ENCODE measurements at regions not wholly inside any gene's neighbourhood (a gene's known extent, or its start where the extent isn't known, plus 50 kb on each side); places are given as distances from the start of the nearest gene placed in this dataset.

- H3K79me2 ChIP-seq (ENCODE audit: low read length): no peaks in the 10 kb centered on the region
- no peaks in the 10 kb centered on the region for H3K4me1 ChIP-seq (ENCODE audit: low read length)
- no peak for TF ChIP-seq EZH2phosphoT487 (IDR thresholded peaks at IDR 0.05; ENCODE audit: low read depth)
- TF ChIP-seq, protein P1, sequence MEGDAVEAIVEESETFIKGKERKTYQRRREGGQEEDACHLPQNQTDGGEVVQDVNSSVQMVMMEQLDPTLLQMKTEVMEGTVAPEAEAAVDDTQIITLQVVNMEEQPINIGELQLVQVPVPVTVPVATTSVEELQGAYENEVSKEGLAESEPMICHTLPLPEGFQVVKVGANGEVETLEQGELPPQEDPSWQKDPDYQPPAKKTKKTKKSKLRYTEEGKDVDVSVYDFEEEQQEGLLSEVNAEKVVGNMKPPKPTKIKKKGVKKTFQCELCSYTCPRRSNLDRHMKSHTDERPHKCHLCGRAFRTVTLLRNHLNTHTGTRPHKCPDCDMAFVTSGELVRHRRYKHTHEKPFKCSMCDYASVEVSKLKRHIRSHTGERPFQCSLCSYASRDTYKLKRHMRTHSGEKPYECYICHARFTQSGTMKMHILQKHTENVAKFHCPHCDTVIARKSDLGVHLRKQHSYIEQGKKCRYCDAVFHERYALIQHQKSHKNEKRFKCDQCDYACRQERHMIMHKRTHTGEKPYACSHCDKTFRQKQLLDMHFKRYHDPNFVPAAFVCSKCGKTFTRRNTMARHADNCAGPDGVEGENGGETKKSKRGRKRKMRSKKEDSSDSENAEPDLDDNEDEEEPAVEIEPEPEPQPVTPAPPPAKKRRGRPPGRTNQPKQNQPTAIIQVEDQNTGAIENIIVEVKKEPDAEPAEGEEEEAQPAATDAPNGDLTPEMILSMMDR (IDR thresholded peaks at IDR 0.05; ENCODE audit: low read depth, low read length): no peak
- H3K27ac ChIP-seq (ENCODE audit: low read length): no peak overlapping the region
- no peak overlapping the region for H2AFZ ChIP-seq (ENCODE audit: low read depth, low read length)
- H3K9me3 ChIP-seq (ENCODE audit: insufficient read depth, low read length): peaks cover 12% of the 10 kb centered on the region
- no peak overlapping the region for H3K4me2 ChIP-seq (ENCODE audit: low read length)
- H3K27me3 ChIP-seq (ENCODE audit: low read depth, low read length): peaks cover 31% of the 10 kb centered on the region; the same call in 1 of the 2 replicates
- H3K36me3 ChIP-seq (replicated peaks; ENCODE audit: low read depth, low read length): no peaks in the 10 kb centered on the region
- H3K4me3 ChIP-seq (ENCODE audit: low read length): no peak overlapping the region
- H3K9ac ChIP-seq (ENCODE audit: low read length): no peak overlapping the region
- no peaks in the 10 kb centered on the region for H4K20me1 ChIP-seq (ENCODE audit: insufficient read depth, low read length)
Measured at GRCh38 chr13:26878438-26878837, 117.9 kb upstream of the GPR12 start.

- no peak for TF ChIP-seq EZH2phosphoT487 (IDR thresholded peaks at IDR 0.05; ENCODE audit: low read depth)
- TF ChIP-seq, protein P1 (IDR thresholded peaks at IDR 0.05; ENCODE audit: low read depth, low read length): no peak
- Histone ChIP-seq H3K27ac (ENCODE audit: low read length) (no peak overlapping the region), H4K20me1 (ENCODE audit: insufficient read depth, low read length) (no peaks in the 10 kb centered on the region), H3K79me2 (ENCODE audit: low read length) (no peaks in the 10 kb centered on the region), H3K36me3 (replicated peaks; ENCODE audit: low read depth, low read length) (no peaks in the 10 kb centered on the region), H3K4me1 (ENCODE audit: low read length) (no peaks in the 10 kb centered on the region), H3K9me3 (ENCODE audit: insufficient read depth, low read length) (peaks cover 12% of the 10 kb centered on the region), H3K27me3 (ENCODE audit: low read depth, low read length) (peaks cover 38% of the 10 kb centered on the region; the same call in 1 of the 2 replicates), H3K4me2 (ENCODE audit: low read length) (no peak overlapping the region), H2AFZ (ENCODE audit: low read depth, low read length) (no peak overlapping the region), H3K9ac (ENCODE audit: low read length) (no peak overlapping the region), H3K4me3 (ENCODE audit: low read length) (no peak overlapping the region)
Measured at GRCh38 chr13:26873386-26873698, 112.8 kb upstream of the GPR12 start.

- peaks cover 12% of the 10 kb centered on the region for H3K9me3 ChIP-seq (ENCODE audit: insufficient read depth, low read length)
- H3K27ac ChIP-seq (ENCODE audit: low read length): no peak overlapping the region
- peaks cover 38% of the 10 kb centered on the region; the same call in 1 of the 2 replicates for H3K27me3 ChIP-seq (ENCODE audit: low read depth, low read length)
- H4K20me1 ChIP-seq (ENCODE audit: insufficient read depth, low read length): no peaks in the 10 kb centered on the region
- H3K4me3 ChIP-seq (ENCODE audit: low read length): no peak overlapping the region
- H3K4me2 ChIP-seq (ENCODE audit: low read length): no peak overlapping the region
- no peaks in the 10 kb centered on the region for H3K36me3 ChIP-seq (replicated peaks; ENCODE audit: low read depth, low read length)
- H3K4me1 ChIP-seq (ENCODE audit: low read length): no peaks in the 10 kb centered on the region
- no peak overlapping the region for H2AFZ ChIP-seq (ENCODE audit: low read depth, low read length)
- TF ChIP-seq, protein P1 (IDR thresholded peaks at IDR 0.05; ENCODE audit: low read depth, low read length): peak; percentile 96
- no peak for TF ChIP-seq EZH2phosphoT487 (IDR thresholded peaks at IDR 0.05; ENCODE audit: low read depth)
- H3K9ac ChIP-seq (ENCODE audit: low read length): no peak overlapping the region
- H3K79me2 ChIP-seq (ENCODE audit: low read length): no peaks in the 10 kb centered on the region
Measured at GRCh38 chr13:26872525-26873385, 112.2 kb upstream of the GPR12 start.

- Histone ChIP-seq H3K9ac (ENCODE audit: low read length) (no peak overlapping the region), H3K4me1 (ENCODE audit: low read length) (no peaks in the 10 kb centered on the region), H3K79me2 (ENCODE audit: low read length) (no peaks in the 10 kb centered on the region), H2AFZ (ENCODE audit: low read depth, low read length) (no peak overlapping the region), H3K36me3 (replicated peaks; ENCODE audit: low read depth, low read length) (no peaks in the 10 kb centered on the region), H3K9me3 (ENCODE audit: insufficient read depth, low read length) (no peaks in the 10 kb centered on the region), H3K27ac (ENCODE audit: low read length) (no peak overlapping the region), H4K20me1 (ENCODE audit: insufficient read depth, low read length) (no peaks in the 10 kb centered on the region), H3K4me3 (ENCODE audit: low read length) (no peak overlapping the region), H3K4me2 (ENCODE audit: low read length) (no peak overlapping the region), H3K27me3 (ENCODE audit: low read depth, low read length) (peaks cover 52% of the 10 kb centered on the region)
- TF ChIP-seq, protein P1 (IDR thresholded peaks at IDR 0.05; ENCODE audit: low read depth, low read length): no peak
- TF ChIP-seq EZH2phosphoT487 (IDR thresholded peaks at IDR 0.05; ENCODE audit: low read depth): no peak
Measured at GRCh38 chr13:26867451-26868091, 107.0 kb upstream of the GPR12 start.

Measured in OCI-LY3 (cell line).